Caco-2 (cell line): ENCODE measurements at regions not wholly inside any gene's neighbourhood (a gene's known extent, or its start where the extent isn't known, plus 50 kb on each side); places are given as distances from the start of the nearest gene placed in this dataset.

Experiments used
- BruUV-seq: library from RNA; stranded (reverse); fragments of 400-500 nt; replicated peaks from 2 replicates; lab custom pipeline; 2021; lab: Mats Ljungman, UMichigan
- CTCF ChIA-PET: fragments of 300-600 bp; sonication (Branson Sonifier 250); formaldehyde crosslinking; loops from one replicate; lab custom pipeline; 2022; ENCODE audit warnings: antibody characterized with exemption; lab: Charles Lee
- POLR2A ChIA-PET: fragments of 300-600 bp; sonication (Branson Sonifier 250); formaldehyde crosslinking; loops from one replicate; lab custom pipeline; 2022; ENCODE audit warnings: antibody characterized with exemption; lab: Charles Lee
- DNase-seq, 2 experiments: peaks; one replicate each; pipeline versions ENCODE4 v3.0.0 to v3.0.0-alpha.2; 2020 to 2022
- H3K27me3 ChIP-seq: replicated peaks from 2 replicates; pipeline ENCODE4 v1.6.0; 2011; ENCODE audit warnings: low read length; ENCODE audit not compliant: control insufficient read depth, insufficient read depth
- H3K36me3 ChIP-seq: 2 replicates; pipeline ENCODE4 v1.5.1; 2011; ENCODE audit warnings: low read length; ENCODE audit not compliant: control insufficient read depth, insufficient read depth
- H3K4me1 ChIP-seq: fragments of 250-450 bp; sonication (Bioruptor Pico); 2 replicates; pipeline ENCODE4 v1.5.1; 2020; ENCODE audit warnings: mild to moderate bottlenecking
- H3K4me3 ChIP-seq: 2 replicates; pipeline ENCODE4 v1.5.1; 2011; ENCODE audit warnings: low read depth, mild to moderate bottlenecking, control low read depth, low read length
- H3K9me3 ChIP-seq: fragments of 250-450 bp; sonication (Bioruptor Pico); 2 replicates; pipeline ENCODE4 v1.5.1; 2020; ENCODE audit warnings: mild to moderate bottlenecking, moderate library complexity
- H3K27ac Mint-ChIP-seq: one replicate; pipeline ENCODE4 v1.8.0; 2022; ENCODE audit warnings: mixed read lengths; ENCODE audit not compliant: unreplicated experiment
- H3K27me3 Mint-ChIP-seq: one replicate; pipeline ENCODE4 v1.8.0; 2022; ENCODE audit warnings: mixed read lengths; ENCODE audit not compliant: insufficient read depth, unreplicated experiment
- H3K36me3 Mint-ChIP-seq: one replicate; pipeline ENCODE4 v1.8.0; 2022; ENCODE audit warnings: mild to moderate bottlenecking, mixed read lengths; ENCODE audit not compliant: insufficient read depth, unreplicated experiment
- H3K4me1 Mint-ChIP-seq: one replicate; pipeline ENCODE4 v1.8.0; 2022; ENCODE audit warnings: low read depth, mixed read lengths; ENCODE audit not compliant: unreplicated experiment
- H3K4me3 Mint-ChIP-seq: one replicate; pipeline ENCODE4 v1.8.0; 2022; ENCODE audit warnings: mild to moderate bottlenecking, moderate library complexity, mixed read lengths; ENCODE audit not compliant: unreplicated experiment
- H3K9me3 Mint-ChIP-seq: one replicate; pipeline ENCODE4 v1.8.0; 2022; ENCODE audit warnings: mixed read lengths; ENCODE audit not compliant: unreplicated experiment
- intact Hi-C: fragments of 100-400 bp; cut with micrococcal nuclease; formaldehyde crosslinking; loops from one replicate; pipeline ENCODE4 v1.10.0; 2022; ENCODE audit not compliant: unreplicated experiment
- TF ChIP-seq, protein P1 (sequence below), 2 experiments: fragments of 200-600 bp in 1 of 2; IDR thresholded peaks; 1 replicate in 1 of 2; 2 replicates in 1 of 2; pipeline versions ENCODE4 v1.5.1 to v1.8.0; 2011 to 2022; ENCODE audit warnings: antibody characterized with exemption in 1 of 2, control low read depth in 1 of 2, inconsistent platforms in 1 of 2, low read depth in 1 of 2, low read length in 1 of 2, mild to moderate bottlenecking in 1 of 2, moderate library complexity in 1 of 2; ENCODE audit not compliant: insufficient read depth in 1 of 2, severe bottlenecking in 1 of 2, unreplicated experiment in 1 of 2

DNA sequence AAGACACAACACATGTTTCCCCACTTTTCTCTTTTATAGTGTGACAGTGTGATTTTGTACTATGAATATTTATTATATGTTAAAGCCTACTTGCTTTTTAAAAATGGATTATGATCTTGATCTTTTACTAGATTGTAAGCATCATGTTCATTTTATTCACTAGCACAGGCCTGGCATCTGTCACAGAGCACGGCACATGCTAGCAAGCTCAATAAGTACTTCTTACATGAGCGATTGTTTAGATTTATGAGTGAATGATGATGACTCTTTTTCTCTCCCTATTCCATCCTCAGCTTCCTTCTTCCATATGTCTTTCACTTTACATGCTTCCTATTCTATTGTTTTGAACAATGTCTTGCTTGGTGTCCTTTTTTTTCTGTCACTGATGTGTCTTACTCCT, 1454.1 kb downstream of the MRPL39 start:
- H3K4me1 ChIP-seq, result no peaks in the 10 kb centered on the region
- intact Hi-C loops, result no loop called here
- Mint-ChIP-seq H3K27me3 (no peaks in the 10 kb centered on the region), H3K27ac (no peak overlapping the region), H3K36me3 (no peaks in the 10 kb centered on the region), H3K9me3 (no peaks in the 10 kb centered on the region), H3K4me3 (no peak overlapping the region), H3K4me1 (no peaks in the 10 kb centered on the region)
- H3K9me3 ChIP-seq, result no peaks in the 10 kb centered on the region
- POLR2A ChIA-PET, result no interaction called here
- H3K27me3 ChIP-seq, result no peaks in the 10 kb centered on the region
- TF ChIP-seq, protein P1, sequence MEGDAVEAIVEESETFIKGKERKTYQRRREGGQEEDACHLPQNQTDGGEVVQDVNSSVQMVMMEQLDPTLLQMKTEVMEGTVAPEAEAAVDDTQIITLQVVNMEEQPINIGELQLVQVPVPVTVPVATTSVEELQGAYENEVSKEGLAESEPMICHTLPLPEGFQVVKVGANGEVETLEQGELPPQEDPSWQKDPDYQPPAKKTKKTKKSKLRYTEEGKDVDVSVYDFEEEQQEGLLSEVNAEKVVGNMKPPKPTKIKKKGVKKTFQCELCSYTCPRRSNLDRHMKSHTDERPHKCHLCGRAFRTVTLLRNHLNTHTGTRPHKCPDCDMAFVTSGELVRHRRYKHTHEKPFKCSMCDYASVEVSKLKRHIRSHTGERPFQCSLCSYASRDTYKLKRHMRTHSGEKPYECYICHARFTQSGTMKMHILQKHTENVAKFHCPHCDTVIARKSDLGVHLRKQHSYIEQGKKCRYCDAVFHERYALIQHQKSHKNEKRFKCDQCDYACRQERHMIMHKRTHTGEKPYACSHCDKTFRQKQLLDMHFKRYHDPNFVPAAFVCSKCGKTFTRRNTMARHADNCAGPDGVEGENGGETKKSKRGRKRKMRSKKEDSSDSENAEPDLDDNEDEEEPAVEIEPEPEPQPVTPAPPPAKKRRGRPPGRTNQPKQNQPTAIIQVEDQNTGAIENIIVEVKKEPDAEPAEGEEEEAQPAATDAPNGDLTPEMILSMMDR (IDR thresholded peaks at IDR 0.05; ENCODE audit: insufficient read depth in 1 of 2, low read depth in 1 of 2, low read length in 1 of 2, severe bottlenecking in 1 of 2, unreplicated experiment in 1 of 2), result no peak
- no peaks in the 10 kb centered on the region for H3K36me3 ChIP-seq
- H3K4me3 ChIP-seq, result no peak overlapping the region
- DNase-seq, result no peak
- CTCF ChIA-PET, result no interaction called here
- no TSS peak for BruUV-seq

DNA sequence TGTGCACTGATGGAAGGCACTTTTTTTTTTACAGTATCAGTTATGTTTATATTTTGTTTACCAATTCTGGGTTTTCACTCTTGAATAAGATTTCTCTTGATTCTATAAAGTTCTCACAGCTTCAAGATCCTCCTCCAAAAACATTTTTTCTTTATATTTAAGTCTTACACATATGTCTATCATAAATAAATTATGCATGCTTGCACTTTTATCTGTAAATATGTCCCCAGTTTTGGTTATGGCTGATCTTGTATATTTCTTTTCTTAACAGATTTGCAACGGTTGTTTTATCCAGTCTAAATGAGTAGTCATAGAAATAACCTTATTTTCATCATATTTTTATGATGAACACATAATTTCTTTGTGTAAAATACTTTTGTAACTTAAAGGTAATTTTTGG, 1456.5 kb downstream of the MRPL39 start:
- Mint-ChIP-seq H3K27ac (no peak overlapping the region), H3K4me3 (no peak overlapping the region), H3K36me3 (no peaks in the 10 kb centered on the region), H3K4me1 (no peaks in the 10 kb centered on the region), H3K27me3 (no peaks in the 10 kb centered on the region), H3K9me3 (no peaks in the 10 kb centered on the region)
- Histone ChIP-seq H3K4me3 (no peak overlapping the region), H3K4me1 (no peaks in the 10 kb centered on the region), H3K36me3 (no peaks in the 10 kb centered on the region), H3K9me3 (no peaks in the 10 kb centered on the region), H3K27me3 (no peaks in the 10 kb centered on the region)
- ChIA-PET POLR2A (no interaction called here), CTCF (no interaction called here)
- BruUV-seq, result no TSS peak
- DNase-seq, result no peak
- TF ChIP-seq, protein P1 (IDR thresholded peaks at IDR 0.05; ENCODE audit: insufficient read depth in 1 of 2, low read depth in 1 of 2, low read length in 1 of 2, severe bottlenecking in 1 of 2, unreplicated experiment in 1 of 2), result no peak
- intact Hi-C loops, result no loop called here

GRCh38 chr21:24148461-24148860, 1458.8 kb downstream of the MRPL39 start:
- DNase-seq, result no peak
- no peaks in the 10 kb centered on the region for H3K27me3 Mint-ChIP-seq
- no peaks in the 10 kb centered on the region for H3K9me3 ChIP-seq
- H3K9me3 Mint-ChIP-seq, result no peaks in the 10 kb centered on the region
- H3K4me3 Mint-ChIP-seq, result no peak overlapping the region
- no peaks in the 10 kb centered on the region for H3K4me1 Mint-ChIP-seq
- H3K4me1 ChIP-seq, result no peaks in the 10 kb centered on the region
- no peaks in the 10 kb centered on the region for H3K36me3 Mint-ChIP-seq
- no peaks in the 10 kb centered on the region for H3K36me3 ChIP-seq
- CTCF ChIA-PET, result no interaction called here
- TF ChIP-seq, protein P1 (IDR thresholded peaks at IDR 0.05; ENCODE audit: insufficient read depth in 1 of 2, low read depth in 1 of 2, low read length in 1 of 2, severe bottlenecking in 1 of 2, unreplicated experiment in 1 of 2), result no peak
- POLR2A ChIA-PET, result no interaction called here
- no TSS peak for BruUV-seq
- no peaks in the 10 kb centered on the region for H3K27me3 ChIP-seq
- intact Hi-C loops, result no loop called here
- no peak overlapping the region for H3K4me3 ChIP-seq
- no peak overlapping the region for H3K27ac Mint-ChIP-seq
